ENCODE measurements at regions not wholly inside any gene's neighbourhood (a gene's known extent, or its start where the extent isn't known, plus 50 kb on each side); places are given as distances from the start of the nearest gene placed in this dataset.
A peak's percentile ranks its signal among the peaks of the same experiment; 100 is the strongest.
"Not testable (repeated sequence)": the region's sequence is repeated elsewhere in the genome, so short reads cannot be mapped to it uniquely, and the experiment has no call there.

DNA sequence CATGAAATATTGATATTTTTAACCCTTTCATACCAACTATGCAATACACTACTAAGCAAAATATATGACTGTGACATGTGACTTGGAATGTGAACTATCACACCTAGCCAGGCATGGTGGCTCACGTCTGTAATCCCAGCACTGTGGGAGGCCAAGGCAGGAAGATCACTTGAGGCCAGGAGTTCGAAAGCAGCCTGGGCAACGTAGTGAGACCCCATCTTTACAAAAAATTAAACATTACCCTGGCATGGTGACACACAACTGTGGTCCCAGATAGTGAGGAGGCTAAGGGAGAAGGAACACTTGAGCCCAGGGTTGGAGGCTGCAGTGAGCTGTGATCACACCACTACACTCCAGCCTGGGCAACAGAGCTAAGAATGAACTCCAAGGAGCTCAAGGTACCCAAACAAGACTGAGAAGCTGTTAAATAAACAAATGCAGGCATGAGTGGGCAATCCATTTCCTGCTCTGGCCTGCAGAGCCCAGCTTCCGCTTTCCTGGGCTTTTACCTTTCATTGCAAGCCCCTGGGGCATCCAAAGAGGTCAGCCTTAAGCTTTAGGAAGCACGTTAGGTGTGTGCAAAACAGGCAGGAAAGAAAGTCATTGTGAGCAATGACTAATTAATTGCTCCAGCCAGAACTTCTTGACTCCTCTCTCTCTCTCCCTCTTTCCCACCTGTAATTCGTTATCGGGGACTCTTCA is 162.1 kb upstream of the FOXK1 start:
- peak in 1 of 4 donors; percentile 10 for DNase-seq (ENCODE audit: low read depth in 4 of 4, low spot score in 3 of 4)

- no peak for DNase-seq (ENCODE audit: low read depth in 4 of 4, low spot score in 3 of 4)
Observed at GRCh38 chr7:4523219-4523618, 158.9 kb upstream of the FOXK1 start.

GRCh38 chr7:4523873-4524272 is 158.2 kb upstream of the FOXK1 start:
- DNase-seq (ENCODE audit: low read depth in 4 of 4, low spot score in 3 of 4), result no peak

DNA sequence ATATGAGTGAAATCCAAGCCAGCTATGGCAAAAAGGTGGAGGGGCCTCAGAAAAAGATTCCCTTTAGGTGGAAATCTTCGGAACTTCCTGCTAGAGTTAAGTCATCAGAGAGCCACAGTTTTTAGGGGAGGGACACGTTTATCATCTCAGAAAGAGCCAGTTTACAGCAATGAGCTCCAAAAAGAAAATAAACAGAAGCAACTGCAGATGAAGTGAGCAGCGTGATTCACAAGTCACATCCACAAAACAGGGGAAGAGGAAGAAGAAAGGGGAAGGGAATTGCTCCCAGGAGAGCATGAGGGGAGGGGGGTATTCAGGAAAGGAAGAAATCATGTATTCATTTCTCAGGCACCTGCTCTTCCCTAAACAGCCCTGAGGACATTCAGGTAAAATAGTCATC is 156.2 kb upstream of the FOXK1 start:
- no peak for DNase-seq (ENCODE audit: low read depth in 4 of 4, low spot score in 3 of 4)

DNA sequence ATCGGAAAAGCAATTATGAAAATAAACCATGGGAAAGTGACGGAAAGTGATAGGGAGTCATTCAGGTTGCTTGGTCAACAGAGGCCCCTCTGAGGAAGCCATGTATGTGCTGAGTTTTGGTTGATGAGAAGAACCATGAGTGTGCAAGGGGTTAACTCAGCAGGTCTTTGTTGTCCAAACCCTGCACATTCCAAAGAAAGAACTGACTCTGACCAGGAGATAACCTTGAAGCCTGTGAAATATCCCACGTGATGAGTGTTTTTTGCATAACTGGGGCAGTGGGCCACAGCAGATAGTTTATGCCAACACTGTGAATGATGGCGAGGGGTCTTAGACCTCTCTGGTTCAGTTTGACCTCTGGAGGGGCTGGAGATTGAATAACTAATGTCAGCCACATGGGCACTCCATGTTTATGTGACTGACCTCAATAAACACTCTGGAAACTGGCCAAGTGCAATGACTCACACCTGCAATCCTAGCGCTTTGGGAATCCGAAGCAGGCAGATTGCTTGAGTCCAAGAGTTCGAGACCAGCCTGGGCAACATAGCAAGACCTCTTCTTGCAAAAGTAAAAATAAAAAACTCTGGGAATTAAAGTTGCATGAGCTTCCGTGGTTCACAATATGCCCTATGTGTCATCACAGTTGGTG is 154.0 kb upstream of the FOXK1 start:
- no peak for DNase-seq (ENCODE audit: low read depth in 4 of 4, low spot score in 3 of 4)

DNA sequence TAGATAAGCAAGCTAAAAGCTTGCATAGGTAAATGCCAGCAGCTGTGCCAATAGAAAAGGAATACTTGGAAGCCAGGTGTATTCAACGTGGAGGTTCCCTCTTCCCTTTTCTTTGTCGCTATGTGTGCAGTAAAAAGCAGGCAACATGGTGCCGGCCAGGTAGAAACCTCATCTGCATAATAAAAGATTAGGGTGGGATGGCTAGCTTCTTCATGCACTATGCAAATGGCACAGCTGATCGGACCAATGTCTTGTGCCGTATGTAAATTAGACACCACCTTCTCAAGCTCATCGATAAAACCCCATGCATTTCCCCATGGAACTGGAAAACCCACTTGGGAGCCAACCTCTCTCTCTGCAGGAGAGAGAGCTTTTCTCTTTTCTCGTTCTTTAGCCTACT is 150.9 kb upstream of the FOXK1 start:
- no peak for DNase-seq (ENCODE audit: low read depth in 4 of 4, low spot score in 3 of 4)

DNA sequence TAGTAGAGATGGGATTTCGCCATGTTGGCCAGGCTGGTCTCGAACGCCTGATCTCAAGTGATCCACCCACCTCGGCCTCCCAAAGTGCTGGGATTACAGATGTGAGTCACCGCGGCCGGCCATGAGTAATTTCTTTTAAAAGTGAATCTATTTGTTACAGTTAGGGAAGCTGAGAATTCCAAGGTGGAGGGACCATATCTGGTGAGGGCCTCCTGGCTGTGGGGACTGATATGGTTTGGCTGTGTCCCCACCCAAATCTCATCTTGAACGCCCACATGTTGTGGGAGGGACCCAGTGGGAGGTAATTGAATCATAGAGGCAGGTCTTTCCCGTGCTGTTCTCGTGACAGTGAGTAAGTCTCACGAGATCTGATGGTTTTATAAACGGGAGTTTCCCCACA is 148.8 kb upstream of the FOXK1 start:
- not testable (repeated sequence) for DNase-seq (ENCODE audit: low read depth in 4 of 4, low spot score in 3 of 4)

GRCh38 chr7:4549681-4550080 is 132.4 kb upstream of the FOXK1 start:
- no peak for DNase-seq (ENCODE audit: low read depth in 4 of 4, low spot score in 3 of 4)

DNA sequence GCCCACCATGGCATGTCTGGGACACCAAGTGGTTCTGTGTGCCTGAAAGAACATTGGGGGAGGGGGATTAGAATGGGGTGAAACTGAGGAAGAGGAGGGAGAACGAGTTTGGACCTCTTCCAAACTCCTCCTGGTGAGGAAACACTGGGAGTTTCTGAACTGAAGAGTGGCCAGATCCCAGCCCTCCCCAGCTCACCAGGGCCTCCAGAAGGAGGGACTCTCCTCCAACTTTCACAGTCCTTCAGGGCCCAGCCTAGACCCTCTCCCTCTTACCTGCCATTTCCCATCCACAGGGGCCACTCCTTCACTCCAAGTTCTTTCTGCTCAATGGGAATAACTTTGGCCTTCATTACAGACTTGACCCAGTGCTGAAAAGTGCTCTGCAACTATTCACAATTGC is 132.0 kb upstream of the FOXK1 start:
- no peak for DNase-seq (ENCODE audit: low read depth in 4 of 4, low spot score in 3 of 4)

GRCh38 chr7:4552985-4553384 is 129.1 kb upstream of the FOXK1 start:
- DNase-seq (ENCODE audit: low read depth in 4 of 4, low spot score in 3 of 4), result no peak

- no peak for DNase-seq (ENCODE audit: low read depth in 4 of 4, low spot score in 3 of 4)
Observed at GRCh38 chr7:4556868-4557793, 125.0 kb upstream of the FOXK1 start.

DNA sequence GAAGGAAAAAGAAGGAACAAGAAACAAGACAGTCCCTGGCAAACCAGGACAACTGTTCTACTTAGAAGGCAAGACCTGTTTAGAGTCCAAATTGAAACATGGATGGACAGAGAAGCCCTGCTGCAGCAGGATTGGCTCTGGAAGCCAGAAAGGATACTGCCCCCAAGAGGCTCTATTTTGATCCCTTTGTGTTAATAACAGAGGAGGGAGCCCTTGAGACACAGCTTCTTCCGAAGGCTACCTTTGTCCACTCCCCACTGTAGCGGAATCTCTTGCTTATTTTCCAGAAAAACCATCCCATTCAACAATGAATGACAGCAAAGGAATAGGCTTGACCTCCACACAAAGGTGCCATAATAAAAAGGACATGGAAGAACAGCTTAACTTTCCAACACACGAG is 120.3 kb upstream of the FOXK1 start:
- no peak for DNase-seq (ENCODE audit: low read depth in 4 of 4, low spot score in 3 of 4)

GRCh38 chr7:4566714-4567113 is 115.4 kb upstream of the FOXK1 start:
- no peak for DNase-seq (ENCODE audit: low read depth in 4 of 4, low spot score in 3 of 4)

- no peak for DNase-seq (ENCODE audit: low read depth in 4 of 4, low spot score in 3 of 4)
Observed at GRCh38 chr7:4574851-4575250, 107.2 kb upstream of the FOXK1 start.

DNA sequence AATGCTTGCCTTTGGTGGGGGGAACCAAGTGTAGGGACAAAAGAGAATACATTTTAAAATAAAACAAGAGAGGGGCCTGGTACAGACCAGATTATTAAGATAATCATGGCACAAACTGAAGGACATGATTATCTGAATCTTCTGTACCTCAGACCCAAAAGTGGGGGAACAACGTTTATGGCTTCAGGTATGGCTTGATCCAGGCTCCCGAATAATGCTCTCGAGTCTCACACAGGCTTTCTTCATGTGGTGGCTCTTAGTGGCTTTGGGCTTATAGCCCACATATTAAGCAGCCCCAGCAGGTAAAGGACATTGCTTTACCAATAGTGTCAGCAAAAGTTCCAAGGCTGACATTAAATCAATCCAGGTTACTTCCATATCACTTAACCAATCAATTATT is 106.8 kb upstream of the FOXK1 start:
- no peak for DNase-seq (ENCODE audit: low read depth in 4 of 4, low spot score in 3 of 4)

GRCh38 chr7:4602905-4603842 is 78.9 kb upstream of the FOXK1 start:
- no peak for DNase-seq (ENCODE audit: low read depth in 4 of 4, low spot score in 3 of 4)

DNA sequence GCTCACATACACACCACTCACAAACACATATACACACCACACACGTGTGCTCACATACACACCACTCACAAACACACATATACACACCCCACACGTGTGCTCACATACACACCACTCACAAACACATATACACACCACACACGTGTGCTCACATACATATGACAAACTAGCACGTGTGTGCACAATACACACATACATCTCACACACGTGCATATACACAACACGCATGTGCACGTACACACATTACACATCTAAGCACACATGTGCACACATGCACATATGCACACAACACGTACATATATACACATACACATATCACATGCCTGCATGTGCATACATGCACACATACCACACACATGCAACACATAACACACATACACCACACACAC is 78.3 kb upstream of the FOXK1 start:
- DNase-seq (ENCODE audit: low read depth in 4 of 4, low spot score in 3 of 4), result no peak

GRCh38 chr7:4604456-4604940 is 77.6 kb upstream of the FOXK1 start:
- no peak for DNase-seq (ENCODE audit: low read depth in 4 of 4, low spot score in 3 of 4)

- DNase-seq (ENCODE audit: low read depth in 4 of 4, low spot score in 3 of 4), result no peak
Observed at GRCh38 chr7:4606797-4607196, 75.3 kb upstream of the FOXK1 start.

DNA sequence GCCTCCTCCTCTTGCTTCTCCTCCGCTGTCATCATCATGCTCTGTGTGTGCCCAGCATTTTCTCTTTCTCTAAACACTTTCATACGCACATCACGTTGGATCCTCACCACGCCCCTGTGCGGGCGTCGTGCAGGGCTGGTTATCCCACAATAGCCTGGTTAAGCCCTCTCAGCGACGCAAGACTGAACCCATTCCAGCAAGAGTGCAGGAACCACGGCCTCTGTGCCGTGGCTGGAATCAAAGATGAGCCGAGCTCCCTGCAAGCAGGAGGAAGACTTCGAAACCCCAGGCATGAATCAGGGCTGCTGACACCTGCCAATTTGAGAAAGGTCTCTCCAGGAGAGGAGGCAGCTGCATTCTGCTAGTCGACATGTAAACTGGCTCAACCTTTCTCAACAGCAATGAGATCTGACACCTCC is 74.8 kb upstream of the FOXK1 start:
- DNase-seq (ENCODE audit: low read depth in 4 of 4, low spot score in 3 of 4), result no peak
